HCT116 (cell line): ENCODE measurements at regions not wholly inside any gene's neighbourhood (a gene's known extent, or its start where the extent isn't known, plus 50 kb on each side); places are given as distances from the start of the nearest gene placed in this dataset.

Experiments used
- ATAC-seq: fragments of 200-7000 bp; cut with Tn5 transposase; 2 replicates; pipeline ENCODE4 v1.9.1; 2020; ENCODE audit warnings: mild to moderate bottlenecking, moderate library complexity
- BruUV-seq: library from RNA; stranded (reverse); fragments of 400-500 nt; replicated peaks from 2 replicates; lab custom pipeline; 2021; lab: Mats Ljungman, UMichigan
- CTCF ChIA-PET: fragments of 300-600 bp; sonication (Branson Sonifier 250); formaldehyde crosslinking; loops from one replicate; lab custom pipeline; 2021; ENCODE audit warnings: antibody characterized with exemption; lab: Charles Lee
- POLR2A ChIA-PET: fragments of 300-600, 350-600 bp; sonication (Branson Sonifier 250); formaldehyde crosslinking; loops from one replicate; lab custom pipeline; 2021; ENCODE audit warnings: antibody characterized with exemption; lab: Charles Lee
- RAD21 ChIA-PET, 2 experiments: fragments of 300-600 bp; sonication (Branson Sonifier 250); formaldehyde crosslinking; loops; one replicate each; lab custom pipeline; 2023; ENCODE audit warnings: low total read pairs in 2 of 2; ENCODE audit not compliant: uncharacterized antibody in 2 of 2, unreplicated experiment in 2 of 2, low non-redundant PET in 1 of 2; lab: Charles Lee
- DNase-seq: peaks from one replicate; pipeline ENCODE4 v3.0.0-alpha.2; 2010; ENCODE audit warnings: low read depth, low spot score
- H2AFZ ChIP-seq: fragments of 200-600 bp; shearing (Covaris generic), sonication (generic); 2 replicates; pipeline ENCODE4 v1.6.1; 2017; ENCODE audit warnings: low read depth, mixed run types, mixed read lengths, antibody characterized with exemption, low read length; ENCODE audit not compliant: poor library complexity, severe bottlenecking
- H3K27ac ChIP-seq: 2 replicates; pipeline ENCODE4 v1.5.1; 2012; ENCODE audit warnings: low read depth, low read length
- H3K27me3 ChIP-seq: fragments of 200-600 bp; sonication (generic); 2 replicates; pipeline ENCODE4 v1.6.1; 2016; ENCODE audit warnings: mixed run types, low read length, mixed read lengths; ENCODE audit not compliant: insufficient read depth
- H3K36me3 ChIP-seq, 2 experiments: fragments of 200-500 bp in 1 of 2; fragments of 200-600 bp in 1 of 2; sonication (Bioruptor generic) in 1 of 2; sonication (generic) in 1 of 2; 2 replicates each; pipeline versions ENCODE4 v1.5.1 to v1.6.1; 2014 to 2016; ENCODE audit warnings: low read length in 2 of 2, inconsistent platforms in 1 of 2, mixed read lengths in 1 of 2, mixed run types in 1 of 2; ENCODE audit not compliant: insufficient read depth in 2 of 2, control insufficient read depth in 1 of 2
- H3K4me1 ChIP-seq, 2 experiments: fragments of 200-600 bp in 1 of 2; sonication (generic) in 1 of 2; 2 replicates each; pipeline versions ENCODE4 v1.5.1 to v1.6.1; 2012 to 2017; ENCODE audit warnings: low read length in 2 of 2, inconsistent platforms in 1 of 2, mild to moderate bottlenecking in 1 of 2, mixed read lengths in 1 of 2, mixed run types in 1 of 2, moderate library complexity in 1 of 2; ENCODE audit not compliant: insufficient read depth in 2 of 2, control insufficient read depth in 1 of 2
- H3K4me2 ChIP-seq: fragments of 200-600 bp; sonication (generic); 2 replicates; pipeline ENCODE4 v1.6.1; 2017; ENCODE audit warnings: mixed run types, low read length, mixed read lengths
- H3K4me3 ChIP-seq, 2 experiments: fragments of 200-600 bp in 1 of 2; sonication (generic) in 1 of 2; replicated peaks in 1 of 2; 2 replicates each; pipeline ENCODE4 v1.5.1; 2011 to 2016; ENCODE audit warnings: low read length in 2 of 2, control low read depth in 1 of 2, low read depth in 1 of 2, mild to moderate bottlenecking in 1 of 2, mixed read lengths in 1 of 2, mixed run types in 1 of 2
- H3K79me2 ChIP-seq: fragments of 200-600 bp; sonication (generic); 2 replicates; pipeline ENCODE4 v1.6.1; 2017; ENCODE audit warnings: mild to moderate bottlenecking, mixed run types, low read length, moderate library complexity, mixed read lengths; ENCODE audit not compliant: insufficient read depth
- H3K9ac ChIP-seq: fragments of 200-600 bp; sonication (generic); 2 replicates; pipeline ENCODE4 v1.6.1; 2016; ENCODE audit warnings: low read length, mixed read lengths
- H3K9me2 ChIP-seq: fragments of 200-600 bp; sonication (generic), shearing (Covaris generic); 2 replicates; pipeline ENCODE4 v1.6.1; 2017; ENCODE audit warnings: mixed run types, mild to moderate bottlenecking, moderate library complexity; ENCODE audit not compliant: insufficient read depth
- H3K9me3 ChIP-seq, 2 experiments: fragments of 200-500 bp in 1 of 2; fragments of 200-600 bp in 1 of 2; sonication (Bioruptor generic) in 1 of 2; sonication (generic) in 1 of 2; 2 replicates each; pipeline ENCODE4 v1.6.1; 2014 to 2017; ENCODE audit warnings: low read length in 2 of 2, mixed read lengths in 2 of 2, inconsistent platforms in 1 of 2, low read depth in 1 of 2, mild to moderate bottlenecking in 1 of 2, mixed run types in 1 of 2, moderate library complexity in 1 of 2; ENCODE audit not compliant: control insufficient read depth in 1 of 2, insufficient read depth in 1 of 2
- H4K20me1 ChIP-seq: fragments of 200-600 bp; sonication (generic), shearing (Covaris generic); 2 replicates; pipeline ENCODE4 v1.6.1; 2017; ENCODE audit warnings: mixed run types, mild to moderate bottlenecking, moderate library complexity; ENCODE audit not compliant: insufficient read depth
- CEBPB ChIP-seq: IDR thresholded peaks from 2 replicates; pipeline ENCODE4 v1.6.1; 2012; ENCODE audit warnings: low read depth
- EGR1 ChIP-seq: IDR thresholded peaks from 2 replicates; pipeline ENCODE4 v1.6.1; 2012; ENCODE audit warnings: low read depth
- ELF1 ChIP-seq: IDR thresholded peaks from 2 replicates; pipeline ENCODE4 v1.6.1; 2012; ENCODE audit warnings: low read depth, borderline replicate concordance
- EZH2 ChIP-seq: fragments of 200-600 bp; sonication (generic); IDR thresholded peaks from 2 replicates; pipeline ENCODE4 v1.6.1; 2017; ENCODE audit warnings: antibody characterized with exemption, mixed run types
- EZH2phosphoT487 ChIP-seq: fragments of 200-600 bp; IDR thresholded peaks from 2 replicates; pipeline ENCODE4 v1.6.1; 2018; ENCODE audit warnings: antibody characterized with exemption, borderline replicate concordance
- JUND ChIP-seq: IDR thresholded peaks from 2 replicates; pipeline ENCODE4 v1.6.1; 2012
- POLR2A ChIP-seq: IDR thresholded peaks from 2 replicates; pipeline ENCODE4 v1.7.0; 2011; ENCODE audit warnings: borderline replicate concordance; ENCODE audit not compliant: insufficient read depth, insufficient read length; ENCODE audit errors: extremely low read depth
- POLR2AphosphoS5 ChIP-seq: IDR thresholded peaks from 2 replicates; pipeline ENCODE4 v1.6.1; 2011; ENCODE audit warnings: mild to moderate bottlenecking, low read depth, low read length, moderate library complexity
- SIN3A ChIP-seq: IDR thresholded peaks from 2 replicates; pipeline ENCODE4 v1.6.1; 2012; ENCODE audit warnings: low read depth
- SP1 ChIP-seq: IDR thresholded peaks from 2 replicates; pipeline ENCODE4 v1.6.1; 2012; ENCODE audit warnings: low read depth
- SRF ChIP-seq: IDR thresholded peaks from 2 replicates; pipeline ENCODE4 v1.6.1; 2012; ENCODE audit warnings: low read depth
- TCF7L2 ChIP-seq: IDR thresholded peaks from 2 replicates; pipeline ENCODE4 v1.7.0; 2011; ENCODE audit warnings: borderline replicate concordance, inconsistent platforms; ENCODE audit not compliant: insufficient read depth, insufficient read length; ENCODE audit errors: extremely low read depth
- YY1 ChIP-seq: IDR thresholded peaks from 2 replicates; pipeline ENCODE4 v1.6.1; 2011; ENCODE audit warnings: low read length, low read depth, moderate library complexity, mild to moderate bottlenecking; ENCODE audit not compliant: insufficient replicate concordance; ENCODE audit errors: extremely low read depth
- ZFX ChIP-seq: fragments of 450-650 bp; IDR thresholded peaks from 2 replicates; pipeline ENCODE4 v1.6.1; 2017
- ZNF274 ChIP-seq: fragments of 200-500 bp; sonication (Bioruptor generic); IDR thresholded peaks from 2 replicates; pipeline ENCODE4 v1.6.1; 2014; ENCODE audit warnings: mild to moderate bottlenecking, low read depth, low read length, inconsistent platforms
- intact Hi-C: fragments of 100-400 bp; cut with micrococcal nuclease; formaldehyde crosslinking; loops from 2 replicates; pipeline ENCODE4 v1.10.0; 2022
- TF ChIP-seq, protein P1 (sequence below): IDR thresholded peaks from 2 replicates; pipeline ENCODE4 v1.6.1; 2012
- TF ChIP-seq, protein P2 (sequence below), 3 experiments: fragments of 200-600 bp in 1 of 3; sonication (generic) in 1 of 3; IDR thresholded peaks in 2 of 3; conservative IDR thresholded peaks in 1 of 3; 2 replicates each; pipeline ENCODE4 v1.5.1; 2012 to 2017; ENCODE audit warnings: low read depth in 2 of 3, low read length in 2 of 3, antibody characterized with exemption in 1 of 3, borderline replicate concordance in 1 of 3, control low read depth in 1 of 3, mild to moderate bottlenecking in 1 of 3, mixed read lengths in 1 of 3, mixed run types in 1 of 3, moderate library complexity in 1 of 3; ENCODE audit not compliant: insufficient read depth in 1 of 3

DNA sequence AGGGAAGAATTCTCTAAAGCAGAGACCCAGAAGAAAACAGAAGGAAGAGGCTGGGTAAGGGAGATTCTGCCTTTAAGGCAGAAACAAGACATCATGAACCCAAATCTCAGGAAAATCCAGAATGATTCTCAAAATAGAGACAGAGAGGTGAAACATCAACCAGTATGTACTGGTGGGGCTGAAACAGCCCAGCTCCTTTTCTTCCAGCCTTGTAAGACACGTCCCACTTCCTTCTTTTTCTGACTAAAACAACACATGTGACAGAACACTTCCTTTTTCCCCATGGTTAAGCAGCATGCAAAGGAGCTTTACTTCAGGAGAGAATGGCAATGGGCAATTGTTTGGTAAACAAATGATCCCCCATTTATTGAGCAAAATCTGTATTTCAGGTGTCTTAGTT is 230.8 kb upstream of the NR4A3 start:
- intact Hi-C loops: no loop called here

DNA sequence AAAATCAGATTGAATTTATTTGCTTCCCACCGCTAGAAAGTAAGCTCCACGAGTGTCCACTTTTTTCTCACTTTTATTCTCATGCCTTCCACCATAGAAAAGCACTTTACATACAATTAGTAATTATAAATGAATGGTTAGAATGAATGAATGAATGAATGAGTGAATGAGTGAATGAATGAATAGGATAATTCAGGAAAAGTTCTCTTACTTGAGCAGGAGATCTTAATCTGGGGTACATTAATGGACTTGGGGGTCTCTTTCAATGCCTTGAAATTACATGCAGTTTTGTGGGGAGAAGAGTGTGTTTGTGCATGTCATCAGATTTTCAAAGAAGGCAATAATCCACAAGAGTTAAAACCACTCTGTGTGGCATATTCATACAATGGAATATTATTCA is 229.9 kb upstream of the NR4A3 start:
- CTCF ChIA-PET: no interaction called here
- POLR2A ChIA-PET: no interaction called here
- ATAC-seq (no peak), DNase-seq (no peak)
- BruUV-seq: no TSS peak
- Histone ChIP-seq H3K79me2 (no peaks in the 10 kb centered on the region), H3K9me3 (no peaks in the 10 kb centered on the region), H3K9me2 (no peaks in the 10 kb centered on the region), H2AFZ (no peak overlapping the region), H3K36me3 (no peaks in the 10 kb centered on the region), H3K4me2 (no peak overlapping the region), H3K9ac (no peak overlapping the region), H3K27ac (no peak overlapping the region), H3K27me3 (no peaks in the 10 kb centered on the region), H4K20me1 (no peaks in the 10 kb centered on the region), H3K4me1 (no peaks in the 10 kb centered on the region), H3K4me3 (no peak overlapping the region)
- RAD21 ChIA-PET: no interaction called here
- intact Hi-C loops: no loop called here
- TF ChIP-seq ELF1 (no peak), EGR1 (no peak), SRF (no peak), TCF7L2 (no peak), EZH2 (no peak), ZFX (no peak), JUND (no peak), SIN3A (no peak), ZNF274 (no peak), SP1 (no peak), POLR2A (no peak)
- TF ChIP-seq, protein P1, sequence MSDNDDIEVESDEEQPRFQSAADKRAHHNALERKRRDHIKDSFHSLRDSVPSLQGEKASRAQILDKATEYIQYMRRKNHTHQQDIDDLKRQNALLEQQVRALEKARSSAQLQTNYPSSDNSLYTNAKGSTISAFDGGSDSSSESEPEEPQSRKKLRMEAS: no peak
- TF ChIP-seq, protein P2, sequence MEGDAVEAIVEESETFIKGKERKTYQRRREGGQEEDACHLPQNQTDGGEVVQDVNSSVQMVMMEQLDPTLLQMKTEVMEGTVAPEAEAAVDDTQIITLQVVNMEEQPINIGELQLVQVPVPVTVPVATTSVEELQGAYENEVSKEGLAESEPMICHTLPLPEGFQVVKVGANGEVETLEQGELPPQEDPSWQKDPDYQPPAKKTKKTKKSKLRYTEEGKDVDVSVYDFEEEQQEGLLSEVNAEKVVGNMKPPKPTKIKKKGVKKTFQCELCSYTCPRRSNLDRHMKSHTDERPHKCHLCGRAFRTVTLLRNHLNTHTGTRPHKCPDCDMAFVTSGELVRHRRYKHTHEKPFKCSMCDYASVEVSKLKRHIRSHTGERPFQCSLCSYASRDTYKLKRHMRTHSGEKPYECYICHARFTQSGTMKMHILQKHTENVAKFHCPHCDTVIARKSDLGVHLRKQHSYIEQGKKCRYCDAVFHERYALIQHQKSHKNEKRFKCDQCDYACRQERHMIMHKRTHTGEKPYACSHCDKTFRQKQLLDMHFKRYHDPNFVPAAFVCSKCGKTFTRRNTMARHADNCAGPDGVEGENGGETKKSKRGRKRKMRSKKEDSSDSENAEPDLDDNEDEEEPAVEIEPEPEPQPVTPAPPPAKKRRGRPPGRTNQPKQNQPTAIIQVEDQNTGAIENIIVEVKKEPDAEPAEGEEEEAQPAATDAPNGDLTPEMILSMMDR (IDR thresholded peaks at IDR 0.05 in 2 of 3, conservative IDR thresholded peaks at IDR 0.05 in 1 of 3; ENCODE audit: borderline replicate concordance in 1 of 3, insufficient read depth in 1 of 3, low read depth in 2 of 3, low read length in 2 of 3): no peak

More for the DNA sequence above, 230.8 kb upstream of the NR4A3 start:
- Histone ChIP-seq H3K9ac (no peak overlapping the region), H3K27ac (no peak overlapping the region), H3K9me2 (no peaks in the 10 kb centered on the region), H3K27me3 (no peaks in the 10 kb centered on the region), H3K36me3 (no peaks in the 10 kb centered on the region), H3K4me1 (no peaks in the 10 kb centered on the region), H3K79me2 (no peaks in the 10 kb centered on the region), H3K9me3 (no peaks in the 10 kb centered on the region), H4K20me1 (no peaks in the 10 kb centered on the region), H3K4me2 (no peak overlapping the region), H3K4me3 (no peak overlapping the region), H2AFZ (no peak overlapping the region)
- POLR2A ChIA-PET: no interaction called here
- CTCF ChIA-PET: no interaction called here
- TF ChIP-seq ZNF274: no peak
- TF ChIP-seq POLR2AphosphoS5: no peak
- TF ChIP-seq ELF1: no peak
- TF ChIP-seq CEBPB: no peak
- no peak for TF ChIP-seq EZH2
- no peak for TF ChIP-seq EZH2phosphoT487
- TF ChIP-seq, protein P1: no peak
- TF ChIP-seq, protein P2 (IDR thresholded peaks at IDR 0.05 in 2 of 3, conservative IDR thresholded peaks at IDR 0.05 in 1 of 3; ENCODE audit: borderline replicate concordance in 1 of 3, insufficient read depth in 1 of 3, low read depth in 2 of 3, low read length in 2 of 3): no peak
- TF ChIP-seq YY1: no peak
- no peak for ATAC-seq
- BruUV-seq: no TSS peak
- no peak for DNase-seq
- RAD21 ChIA-PET: no interaction called here
